OCI-LY7 (cell line): ENCODE measurements at regions not wholly inside any gene's neighbourhood (a gene's known extent, or its start where the extent isn't known, plus 50 kb on each side); places are given as distances from the start of the nearest gene placed in this dataset.
A peak's percentile ranks its signal among the peaks of the same experiment; 100 is the strongest.

Experiments used
- BruUV-seq: library from RNA; stranded (reverse); fragments of 400-500 nt; replicated peaks from 2 replicates; lab custom pipeline; 2021; lab: Mats Ljungman, UMichigan
- CTCF ChIA-PET: fragments of 300-600 bp; sonication (Branson Sonifier 250); formaldehyde crosslinking; loops from one replicate; lab custom pipeline; 2022; ENCODE audit warnings: antibody characterized with exemption; ENCODE audit not compliant: unreplicated experiment; lab: Charles Lee
- POLR2A ChIA-PET: fragments of 300-600 bp; sonication (Branson Sonifier 250); formaldehyde crosslinking; loops from one replicate; lab custom pipeline; 2022; ENCODE audit warnings: antibody characterized with exemption; lab: Charles Lee
- DNase-seq: peaks from one replicate; pipeline ENCODE4 v3.0.0-alpha.2; 2015; ENCODE audit warnings: low spot score
- H2AFZ ChIP-seq: fragments of 200-600 bp; sonication (generic), shearing (Covaris generic); 2 replicates; pipeline ENCODE4 v1.6.1; 2014; ENCODE audit warnings: mild to moderate bottlenecking, antibody characterized with exemption, low read length, moderate library complexity
- H3K27ac ChIP-seq: fragments of 200-600 bp; sonication (generic); 2 replicates; pipeline ENCODE4 v1.5.1; 2014; ENCODE audit warnings: mixed run types, low read depth, mild to moderate bottlenecking, moderate library complexity, low read length, inconsistent platforms; ENCODE audit not compliant: poor library complexity, severe bottlenecking
- H3K36me3 ChIP-seq: fragments of 200-600 bp; sonication (generic); 2 replicates; pipeline ENCODE4 v1.6.1; 2014; ENCODE audit warnings: mild to moderate bottlenecking, antibody characterized with exemption, low read length, moderate library complexity, mixed read lengths; ENCODE audit not compliant: insufficient read depth
- H3K4me1 ChIP-seq: fragments of 200-600 bp; sonication (generic); 2 replicates; pipeline ENCODE4 v1.5.1; 2014; ENCODE audit warnings: mild to moderate bottlenecking, low read length; ENCODE audit not compliant: insufficient read depth, poor library complexity, severe bottlenecking
- H3K4me2 ChIP-seq: fragments of 200-600 bp; sonication (generic); 2 replicates; pipeline ENCODE4 v1.6.1; 2014; ENCODE audit warnings: mild to moderate bottlenecking, low read length
- H3K4me3 ChIP-seq: fragments of 200-600 bp; sonication (generic); 2 replicates; pipeline ENCODE4 v1.5.1; 2014; ENCODE audit warnings: mild to moderate bottlenecking, low read depth, low read length; ENCODE audit not compliant: poor library complexity, severe bottlenecking
- H3K79me2 ChIP-seq: fragments of 200-600 bp; sonication (generic); 2 replicates; pipeline ENCODE4 v1.6.1; 2016; ENCODE audit warnings: low read depth, mild to moderate bottlenecking, low read length, moderate library complexity, mixed read lengths; ENCODE audit not compliant: insufficient read depth
- H3K9me2 ChIP-seq: fragments of 200-600 bp; sonication (generic); 2 replicates; pipeline ENCODE4 v1.6.1; 2016; ENCODE audit warnings: mild to moderate bottlenecking, low read length, mixed read lengths; ENCODE audit not compliant: insufficient read depth
- H3K9me3 ChIP-seq: fragments of 200-600 bp; sonication (generic); 2 replicates; pipeline ENCODE4 v1.6.1; 2014; ENCODE audit warnings: mild to moderate bottlenecking, mixed run types, low read length, mixed read lengths
- H4K20me1 ChIP-seq: fragments of 200-600 bp; sonication (generic); 2 replicates; pipeline ENCODE4 v1.6.1; 2014; ENCODE audit warnings: mild to moderate bottlenecking, antibody characterized with exemption, low read length, moderate library complexity, mixed read lengths; ENCODE audit not compliant: insufficient read depth
- EZH2phosphoT487 ChIP-seq: fragments of 200-600 bp; sonication (generic); IDR thresholded peaks from 2 replicates; pipeline ENCODE4 v1.6.1; 2018; ENCODE audit warnings: low read depth, borderline replicate concordance, mild to moderate bottlenecking, mixed run types, antibody characterized with exemption, low read length, moderate library complexity, mixed read lengths
- intact Hi-C: fragments of 100-400 bp; cut with micrococcal nuclease; formaldehyde crosslinking; loops from one replicate; pipeline ENCODE4 v1.10.0; 2022; ENCODE audit not compliant: unreplicated experiment
- TF ChIP-seq, protein P1 (sequence below): fragments of 200-600 bp; sonication (generic); conservative IDR thresholded peaks from 2 replicates; pipeline ENCODE4 v1.5.1; 2014; ENCODE audit warnings: mild to moderate bottlenecking, antibody characterized with exemption, low read length, moderate library complexity, mixed read lengths

GRCh38 chr4:143021384-143021783, 163.3 kb upstream of the USP38 start:
- CTCF ChIA-PET: no interaction called here

GRCh38 chr4:143023239-143023918, 161.3 kb upstream of the USP38 start:
- Histone ChIP-seq H3K9me3 (no peaks in the 10 kb centered on the region), H2AFZ (no peak overlapping the region), H4K20me1 (no peaks in the 10 kb centered on the region), H3K4me2 (no peak overlapping the region), H3K4me1 (no peaks in the 10 kb centered on the region), H3K79me2 (no peaks in the 10 kb centered on the region), H3K9me2 (no peaks in the 10 kb centered on the region), H3K27ac (no peak overlapping the region), H3K36me3 (no peaks in the 10 kb centered on the region), H3K4me3 (no peak overlapping the region)
- POLR2A ChIA-PET: no interaction called here
- BruUV-seq: no TSS peak
- CTCF ChIA-PET: no interaction called here
- no peak for DNase-seq
- intact Hi-C loops: no loop called here
- TF ChIP-seq, protein P1, sequence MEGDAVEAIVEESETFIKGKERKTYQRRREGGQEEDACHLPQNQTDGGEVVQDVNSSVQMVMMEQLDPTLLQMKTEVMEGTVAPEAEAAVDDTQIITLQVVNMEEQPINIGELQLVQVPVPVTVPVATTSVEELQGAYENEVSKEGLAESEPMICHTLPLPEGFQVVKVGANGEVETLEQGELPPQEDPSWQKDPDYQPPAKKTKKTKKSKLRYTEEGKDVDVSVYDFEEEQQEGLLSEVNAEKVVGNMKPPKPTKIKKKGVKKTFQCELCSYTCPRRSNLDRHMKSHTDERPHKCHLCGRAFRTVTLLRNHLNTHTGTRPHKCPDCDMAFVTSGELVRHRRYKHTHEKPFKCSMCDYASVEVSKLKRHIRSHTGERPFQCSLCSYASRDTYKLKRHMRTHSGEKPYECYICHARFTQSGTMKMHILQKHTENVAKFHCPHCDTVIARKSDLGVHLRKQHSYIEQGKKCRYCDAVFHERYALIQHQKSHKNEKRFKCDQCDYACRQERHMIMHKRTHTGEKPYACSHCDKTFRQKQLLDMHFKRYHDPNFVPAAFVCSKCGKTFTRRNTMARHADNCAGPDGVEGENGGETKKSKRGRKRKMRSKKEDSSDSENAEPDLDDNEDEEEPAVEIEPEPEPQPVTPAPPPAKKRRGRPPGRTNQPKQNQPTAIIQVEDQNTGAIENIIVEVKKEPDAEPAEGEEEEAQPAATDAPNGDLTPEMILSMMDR: no peak
- TF ChIP-seq EZH2phosphoT487: no peak

More at GRCh38 chr4:143021384-143021783, 163.3 kb upstream of the USP38 start:
- no peak for TF ChIP-seq EZH2phosphoT487
- TF ChIP-seq, protein P1: no peak
- POLR2A ChIA-PET: interaction anchor here (1.5 kb wide), 2 partner anchors 9 to 17 kb away, joined by 3 to 5 read pairs; no protein-coding TSS in a partner anchor
- Histone ChIP-seq H3K4me3 (no peak overlapping the region), H3K36me3 (no peaks in the 10 kb centered on the region), H3K4me2 (no peak overlapping the region), H3K79me2 (no peaks in the 10 kb centered on the region), H2AFZ (no peak overlapping the region), H3K9me3 (no peaks in the 10 kb centered on the region), H3K27ac (no peak overlapping the region), H3K4me1 (no peaks in the 10 kb centered on the region), H4K20me1 (no peaks in the 10 kb centered on the region), H3K9me2 (no peaks in the 10 kb centered on the region)
- intact Hi-C loops: no loop called here
- no TSS peak for BruUV-seq
- no peak for DNase-seq

- H3K27ac ChIP-seq: no peak overlapping the region
- TF ChIP-seq EZH2phosphoT487: no peak
- TF ChIP-seq, protein P1: peak; percentile 40; the same call in 1 of the 2 replicates
- H3K4me1 ChIP-seq: no peaks in the 10 kb centered on the region
- H2AFZ ChIP-seq: no peak overlapping the region
- intact Hi-C loops: no loop called here
- POLR2A ChIA-PET: no interaction called here
- no peaks in the 10 kb centered on the region for H4K20me1 ChIP-seq
- H3K36me3 ChIP-seq: no peaks in the 10 kb centered on the region
- no peaks in the 10 kb centered on the region for H3K79me2 ChIP-seq
- CTCF ChIA-PET: interaction anchor here (0.6 kb wide), 1 partner anchor 814 kb away, joined by 3 read pairs; no protein-coding TSS in a partner anchor
- H3K4me3 ChIP-seq: no peak overlapping the region
- H3K9me3 ChIP-seq: no peaks in the 10 kb centered on the region
- H3K4me2 ChIP-seq: no peak overlapping the region
- no peak for DNase-seq
- no peaks in the 10 kb centered on the region for H3K9me2 ChIP-seq
- BruUV-seq: no TSS peak
Measured at GRCh38 chr4:143025081-143025704, 159.5 kb upstream of the USP38 start.
